NCI-H2196 treated with DMSO at 0.1 percent for 48 hours (cell line): ENCODE measurements at regions not wholly inside any gene's neighbourhood (a gene's known extent, or its start where the extent isn't known, plus 50 kb on each side); places are given as distances from the start of the nearest gene placed in this dataset.

Experiments used
- DNase-seq: peaks from one replicate; lab custom pipeline; 2025; ENCODE audit not compliant: unreplicated experiment; lab: John Stamatoyannopoulos, UW

GRCh38 chr13:67408798-67409197 is 178.7 kb upstream of the PCDH9 start:
- DNase-seq: no peak

GRCh38 chr13:67402546-67402945 is 172.4 kb upstream of the PCDH9 start:
- DNase-seq: no peak

- no peak for DNase-seq
These were observed 165.4 kb upstream of the PCDH9 start for GRCh38 chr13:67395577-67395976.

- no peak for DNase-seq
These were observed 161.9 kb upstream of the PCDH9 start for GRCh38 chr13:67392014-67392413.

GRCh38 chr13:67390462-67391086 is 160.4 kb upstream of the PCDH9 start:
- DNase-seq: no peak

- DNase-seq: no peak
These were observed 159.0 kb upstream of the PCDH9 start for GRCh38 chr13:67389171-67389570.

- peak; percentile 1 for DNase-seq
These were observed 153.1 kb upstream of the PCDH9 start for GRCh38 chr13:67383109-67383757.

GRCh38 chr13:67377919-67378318 is 147.8 kb upstream of the PCDH9 start:
- DNase-seq: no peak

- DNase-seq: no peak
These were observed 144.3 kb upstream of the PCDH9 start for GRCh38 chr13:67374391-67374790.

- no peak for DNase-seq
These were observed 142.8 kb upstream of the PCDH9 start for GRCh38 chr13:67372868-67373464.

GRCh38 chr13:67369895-67370660 is 139.9 kb upstream of the PCDH9 start:
- no peak for DNase-seq

GRCh38 chr13:67367399-67367798 is 137.3 kb upstream of the PCDH9 start:
- DNase-seq: no peak

- DNase-seq: no peak
These were observed 136.4 kb upstream of the PCDH9 start for GRCh38 chr13:67366533-67366932.

- DNase-seq: no peak
These were observed 125.8 kb upstream of the PCDH9 start for GRCh38 chr13:67355812-67356476.

GRCh38 chr13:67353941-67354340 is 123.8 kb upstream of the PCDH9 start:
- no peak for DNase-seq

GRCh38 chr13:67353031-67353430 is 122.9 kb upstream of the PCDH9 start:
- no peak for DNase-seq

GRCh38 chr13:67351909-67352308 is 121.8 kb upstream of the PCDH9 start:
- no peak for DNase-seq

- no peak for DNase-seq
These were observed 121.0 kb upstream of the PCDH9 start for GRCh38 chr13:67351114-67351513.

GRCh38 chr13:67343777-67344176 is 113.6 kb upstream of the PCDH9 start:
- DNase-seq: no peak

- no peak for DNase-seq
These were observed 111.3 kb upstream of the PCDH9 start for GRCh38 chr13:67341406-67341805.

GRCh38 chr13:67330149-67330548 is 100.0 kb upstream of the PCDH9 start:
- no peak for DNase-seq
